ENCODE measurements at regions not wholly inside any gene's neighbourhood (a gene's known extent, or its start where the extent isn't known, plus 50 kb on each side); places are given as distances from the start of the nearest gene placed in this dataset.

DNA sequence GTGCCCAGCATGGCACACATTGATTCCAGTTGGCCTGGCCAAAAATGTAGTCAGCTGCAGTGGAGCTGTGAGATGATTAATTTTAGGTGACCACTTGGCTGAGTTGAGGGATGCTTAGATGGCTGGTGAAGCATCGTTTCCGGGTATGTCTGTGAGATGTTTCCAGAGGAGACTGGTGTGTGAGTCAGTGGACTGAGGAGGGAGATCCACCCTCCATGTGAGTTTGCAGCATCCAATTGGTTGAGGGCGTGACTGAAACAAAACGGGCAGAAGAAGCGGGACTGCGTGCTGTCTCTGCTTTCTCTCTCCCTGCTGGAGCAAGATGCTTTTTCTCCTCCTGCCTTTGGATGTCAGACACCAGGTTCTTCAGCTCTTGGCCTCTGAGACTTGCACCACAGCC, 68.2 kb upstream of the DSCAM start:
- intact Hi-C loops (cut with DNase I): no loop called here

GRCh38 chr21:40923407-40923806, 76.4 kb upstream of the DSCAM start:
- TF ChIP-seq POLR2A (IDR thresholded peaks at IDR 0.05; ENCODE audit: low read depth): no peak
- TF ChIP-seq, protein P1, sequence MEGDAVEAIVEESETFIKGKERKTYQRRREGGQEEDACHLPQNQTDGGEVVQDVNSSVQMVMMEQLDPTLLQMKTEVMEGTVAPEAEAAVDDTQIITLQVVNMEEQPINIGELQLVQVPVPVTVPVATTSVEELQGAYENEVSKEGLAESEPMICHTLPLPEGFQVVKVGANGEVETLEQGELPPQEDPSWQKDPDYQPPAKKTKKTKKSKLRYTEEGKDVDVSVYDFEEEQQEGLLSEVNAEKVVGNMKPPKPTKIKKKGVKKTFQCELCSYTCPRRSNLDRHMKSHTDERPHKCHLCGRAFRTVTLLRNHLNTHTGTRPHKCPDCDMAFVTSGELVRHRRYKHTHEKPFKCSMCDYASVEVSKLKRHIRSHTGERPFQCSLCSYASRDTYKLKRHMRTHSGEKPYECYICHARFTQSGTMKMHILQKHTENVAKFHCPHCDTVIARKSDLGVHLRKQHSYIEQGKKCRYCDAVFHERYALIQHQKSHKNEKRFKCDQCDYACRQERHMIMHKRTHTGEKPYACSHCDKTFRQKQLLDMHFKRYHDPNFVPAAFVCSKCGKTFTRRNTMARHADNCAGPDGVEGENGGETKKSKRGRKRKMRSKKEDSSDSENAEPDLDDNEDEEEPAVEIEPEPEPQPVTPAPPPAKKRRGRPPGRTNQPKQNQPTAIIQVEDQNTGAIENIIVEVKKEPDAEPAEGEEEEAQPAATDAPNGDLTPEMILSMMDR (IDR thresholded peaks at IDR 0.05): no peak
- TF ChIP-seq EP300 (IDR thresholded peaks at IDR 0.05): no peak
- TF ChIP-seq POLR2AphosphoS5 (IDR thresholded peaks at IDR 0.05): no peak
- Histone ChIP-seq H3K9me3 (peaks cover 0 to 14% (median 8%) of the 10 kb centered on the region in 4 donors), H3K36me3 (no peaks in the 10 kb centered on the region), H3K27ac (replicated peaks in 1 of 4) (no peak overlapping the region), H3K27me3 (peaks cover 0 to 5% (median 0%) of the 10 kb centered on the region in 4 donors), H3K4me3 (no peak overlapping the region), H3K4me1 (no peaks in the 10 kb centered on the region)
- intact Hi-C loops (cut with DNase I): no loop called here
- 68% methylated on average over 8 of the region's 8 CpGs for WGBS
- DNase-seq (ENCODE audit: extremely low spot score): no peak

More for the DNA sequence above, 68.2 kb upstream of the DSCAM start:
- no peak overlapping the region for H3K4me3 ChIP-seq
- no peak for DNase-seq (ENCODE audit: extremely low spot score)
- TF ChIP-seq EP300 (IDR thresholded peaks at IDR 0.05): no peak
- TF ChIP-seq POLR2A (IDR thresholded peaks at IDR 0.05; ENCODE audit: low read depth): no peak
- no peak for TF ChIP-seq POLR2AphosphoS5 (IDR thresholded peaks at IDR 0.05)
- TF ChIP-seq, protein P1 (IDR thresholded peaks at IDR 0.05): no peak
- no peaks in the 10 kb centered on the region for H3K4me1 ChIP-seq
- H3K9me3 ChIP-seq: no peaks in the 10 kb centered on the region
- peaks cover 0 to 8% (median 0%) of the 10 kb centered on the region in 4 donors for H3K27me3 ChIP-seq
- no peak overlapping the region for H3K27ac ChIP-seq (replicated peaks in 1 of 4)
- WGBS: 95% methylated on average over 4 of the region's 6 CpGs
- no peaks in the 10 kb centered on the region for H3K36me3 ChIP-seq

DNA sequence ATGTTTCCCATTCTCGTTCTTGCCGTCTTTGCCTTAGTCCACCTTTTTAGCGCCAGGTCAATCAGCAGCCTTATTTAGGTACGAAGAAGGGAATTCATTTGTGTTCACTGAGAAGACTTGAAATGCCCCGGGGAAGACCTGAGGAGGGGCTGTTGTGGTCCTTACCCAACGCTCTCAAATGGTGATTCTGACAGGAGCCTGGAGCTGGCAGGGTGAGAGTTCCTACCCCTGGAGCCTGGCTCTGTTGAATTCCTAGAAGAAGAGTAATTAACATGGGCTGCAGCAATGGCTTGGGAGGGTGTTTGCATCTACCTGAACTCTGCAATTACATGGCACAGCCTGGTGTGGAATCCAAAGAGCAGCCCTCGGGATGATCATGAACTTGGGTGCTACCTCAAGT, 76.9 kb upstream of the DSCAM start:
- Histone ChIP-seq H3K4me3 (no peak overlapping the region), H3K9me3 (peaks cover 0 to 14% (median 10%) of the 10 kb centered on the region in 4 donors), H3K27ac (replicated peaks in 1 of 4) (no peak overlapping the region), H3K27me3 (peaks cover 0 to 8% (median 0%) of the 10 kb centered on the region in 4 donors), H3K36me3 (no peaks in the 10 kb centered on the region), H3K4me1 (no peaks in the 10 kb centered on the region)
- WGBS: 78% methylated on average over 7 of the region's 7 CpGs
- TF ChIP-seq POLR2A (IDR thresholded peaks at IDR 0.05; ENCODE audit: low read depth): no peak
- TF ChIP-seq, protein P1 (IDR thresholded peaks at IDR 0.05): no peak
- TF ChIP-seq EP300 (IDR thresholded peaks at IDR 0.05): no peak
- no peak for TF ChIP-seq POLR2AphosphoS5 (IDR thresholded peaks at IDR 0.05)
- no peak for DNase-seq (ENCODE audit: extremely low spot score)
- intact Hi-C loops (cut with DNase I): no loop called here

GRCh38 chr21:40924641-40925040, 77.7 kb upstream of the DSCAM start:
- Histone ChIP-seq H3K27me3 (peaks cover 0 to 11% (median 0%) of the 10 kb centered on the region in 4 donors), H3K4me1 (no peaks in the 10 kb centered on the region), H3K9me3 (peaks cover 0 to 20% (median 14%) of the 10 kb centered on the region in 4 donors), H3K36me3 (no peaks in the 10 kb centered on the region), H3K27ac (replicated peaks in 1 of 4) (no peak overlapping the region), H3K4me3 (no peak overlapping the region)
- peak; percentile 90 for DNase-seq (ENCODE audit: extremely low spot score)
- intact Hi-C loops (cut with DNase I): no loop called here
- no peak for TF ChIP-seq EP300 (IDR thresholded peaks at IDR 0.05)
- no peak for TF ChIP-seq POLR2AphosphoS5 (IDR thresholded peaks at IDR 0.05)
- TF ChIP-seq, protein P1 (IDR thresholded peaks at IDR 0.05): no peak
- no peak for TF ChIP-seq POLR2A (IDR thresholded peaks at IDR 0.05; ENCODE audit: low read depth)
- WGBS: 37% methylated on average over 9 of the region's 9 CpGs

GRCh38 chr21:40926238-40926637, 79.3 kb upstream of the DSCAM start:
- TF ChIP-seq, protein P1 (IDR thresholded peaks at IDR 0.05): no peak
- TF ChIP-seq EP300 (IDR thresholded peaks at IDR 0.05) (no peak), POLR2A (IDR thresholded peaks at IDR 0.05; ENCODE audit: low read depth) (no peak), POLR2AphosphoS5 (IDR thresholded peaks at IDR 0.05) (no peak)
- DNase-seq (ENCODE audit: extremely low spot score): no peak
- Histone ChIP-seq H3K4me1 (no peaks in the 10 kb centered on the region), H3K36me3 (no peaks in the 10 kb centered on the region), H3K4me3 (no peak overlapping the region), H3K27me3 (peaks cover 0 to 7% (median 0%) of the 10 kb centered on the region in 4 donors), H3K9me3 (peaks cover 0 to 24% (median 14%) of the 10 kb centered on the region in 4 donors), H3K27ac (replicated peaks in 1 of 4) (no peak overlapping the region)
- intact Hi-C loops (cut with DNase I): no loop called here
